ENCODE measurements at regions not wholly inside any gene's neighbourhood (a gene's known extent, or its start where the extent isn't known, plus 50 kb on each side); places are given as distances from the start of the nearest gene placed in this dataset.
"Not testable (repeated sequence)": the region's sequence is repeated elsewhere in the genome, so short reads cannot be mapped to it uniquely, and the experiment has no call there.

DNA sequence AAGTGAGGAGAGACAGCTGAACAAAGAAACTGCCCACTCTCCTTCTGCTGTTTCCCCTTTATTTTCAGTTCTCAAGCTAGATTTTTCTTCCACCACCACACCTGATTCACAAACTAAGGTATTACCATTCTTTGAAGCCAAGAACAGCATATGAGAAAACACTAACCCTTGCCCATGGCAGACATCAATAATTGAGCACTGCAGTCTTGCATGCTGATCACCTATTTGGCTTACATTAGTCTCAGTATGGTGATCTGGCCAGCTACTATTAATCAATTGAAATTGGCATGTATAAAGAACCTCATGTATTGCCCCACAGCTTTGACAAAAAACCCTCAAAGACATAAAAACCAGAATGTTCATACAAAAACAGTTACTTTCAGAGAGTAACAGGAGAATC is 166.3 kb downstream of the SAMD5 start:
- DNase-seq: no peak

DNA sequence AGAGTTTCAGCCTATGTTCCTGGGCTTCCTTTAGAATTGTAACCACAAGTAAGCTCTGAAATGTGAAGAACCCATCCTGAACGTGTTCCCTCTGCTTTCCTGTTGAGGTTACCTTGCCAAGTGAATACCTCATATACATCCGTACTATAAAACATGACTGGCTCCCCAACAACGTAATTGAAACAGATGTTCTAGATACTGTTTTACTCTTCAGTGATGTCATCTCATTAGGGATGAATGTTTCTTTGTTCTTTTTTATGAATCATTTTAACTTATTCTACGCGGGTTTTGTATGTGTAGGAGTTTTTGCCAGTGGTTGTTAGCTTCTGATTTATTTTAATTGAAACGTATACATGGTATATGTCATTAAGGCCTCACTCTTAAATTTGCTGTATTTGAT is 166.8 kb downstream of the SAMD5 start:
- no peak for DNase-seq

DNA sequence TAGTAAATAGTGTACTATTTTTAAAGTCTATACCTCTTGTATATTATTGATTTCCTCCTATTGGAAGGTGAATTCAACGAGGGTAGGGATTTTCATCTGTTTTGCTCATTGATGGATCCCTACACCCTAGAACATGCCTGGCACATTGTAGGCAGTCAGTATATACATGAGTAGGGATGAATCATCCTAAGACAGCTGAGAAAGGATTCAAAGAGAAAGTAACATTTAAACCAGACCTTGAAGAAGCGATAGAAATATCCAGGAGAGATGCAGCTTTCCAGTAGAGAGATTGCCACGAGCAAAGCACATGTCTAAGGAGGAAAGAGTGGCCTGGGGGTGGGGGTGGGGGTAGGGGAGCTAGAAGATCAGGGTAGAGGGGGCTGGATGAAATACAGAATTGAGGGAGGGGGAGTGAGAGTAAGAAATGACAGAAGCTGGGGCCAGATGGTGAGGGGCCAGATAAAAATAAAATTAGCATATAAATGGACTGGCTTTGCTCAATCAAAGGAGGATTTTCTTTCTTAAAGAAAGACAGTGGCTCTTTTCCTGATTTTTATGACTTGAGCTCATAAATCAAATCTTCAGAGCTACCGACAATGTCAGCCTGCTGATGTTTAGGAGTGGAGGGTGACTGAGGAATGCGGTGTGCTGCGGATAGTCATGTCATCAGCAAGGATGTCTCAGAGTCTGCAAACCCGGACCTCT is 168.2 kb downstream of the SAMD5 start:
- no peak for DNase-seq

DNA sequence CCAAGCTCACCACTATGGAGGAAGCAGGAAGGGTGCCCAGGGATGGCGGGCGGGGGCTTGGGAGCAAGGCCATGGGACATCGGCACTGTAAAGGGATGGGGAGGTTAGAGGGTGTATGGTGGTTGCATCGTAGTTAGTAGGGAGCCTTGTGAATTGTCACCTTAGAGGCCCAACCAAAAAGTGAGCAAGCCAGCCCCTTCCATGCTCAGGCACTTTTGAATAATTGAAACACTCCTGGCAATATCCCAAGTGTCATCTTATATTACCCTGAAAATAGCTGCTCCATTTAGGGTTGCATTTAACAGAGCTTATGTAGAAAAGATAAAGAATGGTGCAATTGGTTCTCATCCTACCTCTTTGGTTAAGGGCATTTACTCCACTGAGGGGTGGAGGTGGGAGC is 169.2 kb downstream of the SAMD5 start:
- no peak for DNase-seq

DNA sequence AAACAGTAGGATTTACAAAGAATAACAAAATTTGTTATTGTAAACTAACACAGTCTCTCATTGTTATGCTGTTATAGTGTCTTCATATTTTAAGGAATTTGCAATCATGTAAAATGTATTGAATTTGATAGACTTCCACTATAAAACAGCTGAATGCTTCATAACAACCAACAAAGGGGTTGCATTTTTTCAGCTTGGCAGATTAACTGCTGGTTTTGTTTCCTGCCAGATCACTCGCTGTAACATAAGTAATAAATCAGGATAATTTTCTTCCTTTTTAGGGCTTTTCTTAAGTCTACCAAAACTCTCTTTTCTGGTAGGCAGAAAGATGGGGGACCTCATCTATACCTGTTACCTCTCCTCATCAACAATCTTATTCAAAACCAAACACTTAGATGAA is 169.8 kb downstream of the SAMD5 start:
- DNase-seq: no peak

DNA sequence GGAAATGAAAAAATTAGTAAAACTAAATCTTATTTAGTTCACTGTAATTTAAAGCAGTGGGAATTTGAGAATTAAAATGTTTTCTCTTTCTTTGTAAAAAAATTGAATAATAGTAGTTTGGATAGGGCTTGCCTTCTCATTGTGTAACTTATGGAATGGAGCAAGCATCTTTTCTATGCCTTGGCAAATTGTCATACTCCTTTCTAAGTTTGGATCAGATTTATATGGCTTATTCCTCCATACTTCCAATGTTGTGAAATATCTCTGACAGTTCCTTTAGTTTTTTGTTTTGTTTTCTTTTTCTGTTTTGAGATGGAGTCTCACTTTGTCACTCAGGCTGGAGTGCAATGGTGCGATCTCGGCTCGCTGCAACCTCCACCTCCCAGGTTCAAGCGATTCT is 176.4 kb downstream of the SAMD5 start:
- DNase-seq: no peak

DNA sequence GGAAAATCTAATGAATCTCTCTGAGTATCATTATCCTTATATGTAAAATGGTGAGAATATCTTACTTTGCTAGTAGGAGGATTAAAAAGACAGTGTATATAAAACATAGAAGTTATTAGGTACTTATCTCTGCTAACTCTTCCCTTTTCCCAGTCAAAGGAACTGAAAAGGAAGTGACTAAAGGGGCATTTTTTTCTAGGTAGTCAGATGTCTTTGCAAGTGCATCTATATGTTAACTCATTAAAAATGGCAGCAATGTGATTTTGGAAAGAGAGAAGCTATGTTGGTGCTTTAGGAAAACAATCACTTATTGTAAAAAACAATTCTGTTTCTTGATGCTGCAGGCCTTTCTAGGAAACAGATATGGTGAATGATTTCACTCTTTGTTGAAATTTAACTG is 180.9 kb downstream of the SAMD5 start:
- DNase-seq: no peak

DNA sequence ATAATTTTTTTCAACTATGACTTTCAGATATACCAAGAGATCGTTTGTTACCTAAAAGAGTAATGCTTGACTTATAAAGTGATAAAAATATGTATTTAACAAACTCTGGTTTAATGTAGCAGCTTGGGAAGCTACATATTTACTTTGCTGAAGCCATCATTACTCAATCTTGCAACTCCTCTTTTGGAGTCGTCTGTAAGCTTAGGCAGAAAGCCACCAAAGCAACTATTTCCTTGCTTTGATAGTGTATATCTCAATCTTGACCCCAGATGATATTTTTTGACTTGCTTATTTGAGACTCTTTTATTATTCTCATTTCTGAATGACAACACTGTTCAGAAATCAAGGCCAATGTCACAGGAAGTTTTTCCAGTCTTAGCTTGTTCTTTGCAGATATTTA is 183.0 kb downstream of the SAMD5 start:
- no peak for DNase-seq

DNA sequence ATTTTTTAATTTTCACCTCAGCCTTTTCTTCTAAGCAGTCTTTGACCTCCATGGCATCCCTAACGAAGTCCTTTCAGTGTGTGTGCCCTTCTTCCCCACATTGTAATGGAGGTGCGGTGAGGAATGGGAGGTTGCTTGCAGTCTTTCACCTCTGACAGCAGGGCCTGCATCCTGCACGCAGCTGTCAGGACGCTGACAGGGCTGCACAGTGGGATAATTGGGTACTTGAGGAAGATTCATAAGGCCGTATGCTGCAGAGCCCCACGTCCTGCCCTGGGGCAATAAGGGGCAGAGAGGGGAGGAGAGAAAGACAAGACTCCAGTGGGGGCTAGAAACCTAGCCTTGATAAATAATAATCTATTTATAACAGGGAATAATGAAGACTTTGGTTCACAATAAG is 184.7 kb downstream of the SAMD5 start:
- no peak for DNase-seq

DNA sequence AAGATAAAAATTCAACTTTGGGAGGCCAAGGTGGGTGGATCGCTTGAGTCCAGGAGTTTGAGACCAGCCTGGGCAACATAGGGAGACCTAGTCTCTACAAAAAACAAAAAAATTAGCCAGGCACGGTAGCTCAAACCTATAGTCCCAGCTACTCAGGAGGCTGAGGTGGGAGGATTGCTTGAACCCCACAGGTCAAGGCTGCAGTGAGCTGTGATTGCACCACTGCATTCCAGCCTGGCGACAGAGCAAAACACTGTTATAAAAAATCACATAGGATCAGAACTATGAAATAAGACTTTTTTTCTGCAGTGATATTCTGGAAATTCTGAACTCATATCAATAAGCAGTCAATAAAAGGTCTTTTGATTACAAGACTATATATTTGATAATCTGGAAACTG is 186.1 kb downstream of the SAMD5 start:
- not testable (repeated sequence) for DNase-seq

DNA sequence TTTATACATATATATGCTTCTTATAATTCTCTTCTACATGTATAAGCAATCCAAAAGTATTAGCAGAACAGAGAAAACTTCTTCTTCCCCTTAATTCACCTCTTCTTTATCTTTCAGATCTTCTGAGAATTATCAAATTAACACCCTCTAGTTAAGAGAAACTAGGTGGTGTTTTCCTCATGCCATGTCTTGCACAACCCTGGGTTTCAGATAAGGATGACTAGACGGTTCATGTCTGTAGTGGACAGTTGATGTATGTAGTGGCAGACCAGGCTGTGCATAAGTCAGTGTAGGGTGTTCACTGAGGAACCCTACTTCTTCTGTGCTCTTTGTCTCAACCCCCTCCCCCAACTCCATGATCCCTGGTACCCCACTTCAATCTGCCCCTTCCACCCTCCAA is 187.3 kb downstream of the SAMD5 start:
- DNase-seq: no peak

DNA sequence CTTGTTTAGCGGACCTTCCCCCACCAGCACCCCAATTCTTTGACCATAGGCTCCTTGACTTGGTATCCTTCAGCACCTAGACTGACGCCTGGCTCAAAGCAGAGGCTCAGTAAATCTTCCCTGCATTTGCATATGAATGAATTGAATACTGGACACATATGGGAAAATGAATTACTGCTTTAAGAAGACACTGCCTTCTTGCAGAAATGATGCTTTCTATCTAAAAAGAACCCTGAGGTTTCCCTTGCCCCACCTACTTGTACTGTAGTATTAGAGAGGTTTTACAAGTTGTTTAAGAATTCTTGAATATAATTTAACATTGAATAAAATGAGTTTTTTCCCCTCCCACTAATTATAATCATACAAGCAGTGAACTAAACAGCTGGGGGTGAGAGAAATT is 190.7 kb downstream of the SAMD5 start:
- DNase-seq: no peak

DNA sequence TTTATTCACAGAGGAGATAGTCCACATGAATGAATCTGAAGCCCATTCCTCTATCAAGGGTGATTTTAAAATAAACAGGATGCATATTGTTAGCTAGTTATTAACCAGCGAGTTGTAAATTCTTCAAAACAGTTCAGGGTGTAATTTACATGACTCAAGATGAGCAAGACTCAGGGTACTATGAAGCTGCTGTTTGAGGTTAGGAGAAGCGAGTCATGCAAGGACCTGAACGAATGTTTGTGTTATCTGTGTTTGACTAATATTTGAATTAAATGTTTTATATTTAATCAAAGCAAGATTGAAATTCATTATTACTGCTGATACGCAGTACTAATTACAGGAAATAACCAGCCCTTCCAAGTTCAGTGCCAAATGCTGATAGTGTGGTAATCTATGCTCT is 191.1 kb downstream of the SAMD5 start:
- no peak for DNase-seq

DNA sequence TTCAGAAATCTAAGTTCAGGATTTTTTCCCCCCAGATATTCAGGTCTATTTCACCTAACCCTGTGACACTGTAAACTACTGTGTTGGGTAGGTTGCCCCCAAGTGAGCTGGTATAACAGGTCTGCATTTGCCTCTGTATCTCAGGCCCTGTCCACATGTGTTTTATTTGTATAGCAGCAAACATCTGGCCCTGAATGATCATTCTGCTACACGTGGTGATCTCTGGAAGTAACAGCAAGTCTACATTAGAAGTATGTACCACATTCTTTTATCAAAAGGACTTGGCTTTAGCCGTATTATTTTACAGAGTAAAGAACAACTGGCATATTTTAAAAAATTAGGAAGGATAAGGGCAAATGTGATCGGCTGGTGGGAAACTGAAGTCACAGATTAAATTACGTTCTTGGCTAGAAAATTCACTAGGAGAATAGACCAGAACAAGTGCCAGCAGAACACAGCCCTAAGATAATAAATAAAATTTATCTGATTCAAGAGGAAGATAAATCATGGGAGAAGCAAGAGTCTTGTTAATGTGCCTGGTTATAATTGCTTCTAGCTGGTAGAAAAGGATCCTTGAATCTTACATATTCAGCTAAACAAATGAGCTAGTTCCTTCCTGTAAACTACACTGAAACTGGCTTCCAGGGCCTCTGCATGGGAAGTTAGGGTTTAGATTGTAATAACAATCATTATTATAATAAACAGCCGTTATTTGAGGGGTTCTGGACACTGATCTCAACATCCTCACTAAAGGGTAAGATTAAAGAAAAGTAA is 192.1 kb downstream of the SAMD5 start:
- DNase-seq: no peak

DNA sequence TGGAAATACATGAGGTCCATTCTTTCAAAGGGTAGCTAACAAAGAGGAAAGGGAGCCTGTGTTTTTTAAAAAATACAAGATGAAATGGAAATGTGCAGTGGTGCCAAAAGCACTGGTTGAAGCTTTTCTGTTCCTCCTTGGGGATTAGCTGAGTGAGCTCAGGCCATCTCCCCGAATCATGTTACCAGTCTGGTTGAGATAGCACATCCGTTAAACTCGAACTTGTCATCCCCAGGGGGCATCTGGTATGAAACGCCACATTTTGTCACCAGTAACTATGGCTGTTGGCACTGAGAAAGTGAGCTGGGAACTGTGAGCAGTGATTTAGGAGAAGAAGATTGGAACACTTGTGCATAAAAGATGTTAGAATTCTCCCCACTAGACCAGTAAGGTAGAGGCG is 196.2 kb downstream of the SAMD5 start:
- no peak for DNase-seq

DNA sequence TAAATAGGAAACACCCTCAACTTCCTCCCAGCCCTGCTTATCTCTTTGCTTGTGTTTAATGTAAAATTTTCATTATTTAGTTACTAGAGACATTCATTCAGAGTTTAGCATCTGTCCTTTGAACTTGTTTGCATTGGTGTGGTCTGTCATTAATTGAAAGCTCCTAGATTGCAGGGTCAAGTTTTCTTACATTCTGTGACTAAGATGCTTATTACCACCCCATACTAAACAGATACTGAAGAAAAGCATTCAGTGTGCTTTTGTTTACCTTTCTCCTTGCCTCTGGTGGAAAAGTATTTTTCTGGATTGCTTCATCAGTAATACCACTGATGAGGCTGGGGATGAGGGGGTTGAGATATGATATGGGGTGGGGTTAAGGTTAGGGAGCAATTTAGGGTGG is 199.0 kb downstream of the SAMD5 start:
- DNase-seq: no peak

DNA sequence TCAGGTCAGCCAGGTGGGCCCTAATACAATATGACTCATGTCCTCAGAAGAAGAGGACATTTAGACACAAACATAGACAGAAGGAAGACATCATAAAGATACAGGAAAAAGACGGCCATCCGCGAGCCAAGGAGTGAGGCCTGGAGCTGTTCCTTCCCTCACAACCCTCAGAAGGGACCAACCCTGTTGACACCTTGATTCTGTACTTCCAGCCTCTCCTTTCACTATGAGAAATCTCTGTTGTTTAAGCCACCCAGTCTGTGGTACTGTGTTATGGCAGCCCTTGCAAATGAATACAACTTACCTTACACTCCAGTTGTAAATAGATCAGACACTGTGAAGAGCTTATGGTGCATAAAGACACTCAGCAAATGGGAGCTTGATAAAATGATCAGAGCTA is 199.7 kb downstream of the SAMD5 start:
- no peak for DNase-seq

DNA sequence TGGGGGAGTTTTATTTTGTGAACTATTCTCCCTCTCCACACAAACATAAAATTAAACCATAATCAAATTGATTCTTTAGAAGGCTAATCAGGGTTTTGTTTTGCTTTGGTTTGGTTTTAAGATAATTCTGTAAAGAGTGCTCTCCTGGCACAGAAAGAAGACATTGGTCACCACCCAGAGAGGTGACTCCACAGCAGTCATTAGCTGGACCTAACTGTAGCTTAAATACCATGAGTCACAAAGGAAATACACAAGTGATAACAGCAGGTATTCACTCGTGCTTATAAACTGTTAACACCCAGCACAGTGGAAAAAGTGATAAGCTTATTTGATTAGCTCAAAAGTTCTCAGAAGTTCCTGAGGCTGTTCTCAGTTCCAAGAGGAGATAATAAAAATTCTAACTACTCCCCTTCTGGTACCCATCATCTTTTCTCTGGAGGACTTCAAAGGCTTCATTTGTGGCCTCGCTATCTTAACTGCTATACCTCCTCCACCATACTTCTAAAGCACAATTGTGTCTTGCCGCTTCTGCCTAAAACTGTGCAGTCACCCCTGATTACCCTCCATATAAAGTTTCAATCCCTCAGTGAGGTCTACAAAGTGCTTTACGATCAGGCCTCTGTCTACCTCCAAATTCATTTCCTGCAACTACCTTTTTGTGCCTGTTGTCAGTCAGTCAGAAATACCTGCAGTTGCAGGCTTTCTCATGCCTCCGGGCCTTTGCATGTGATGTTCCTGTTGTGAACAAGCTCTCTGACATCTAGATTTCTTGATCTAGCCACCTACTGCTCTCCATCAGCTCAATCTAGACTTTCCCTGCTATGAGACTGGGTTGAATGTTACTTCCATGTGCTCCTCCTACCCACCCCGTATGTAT is 201.1 kb downstream of the SAMD5 start:
- DNase-seq: no peak

DNA sequence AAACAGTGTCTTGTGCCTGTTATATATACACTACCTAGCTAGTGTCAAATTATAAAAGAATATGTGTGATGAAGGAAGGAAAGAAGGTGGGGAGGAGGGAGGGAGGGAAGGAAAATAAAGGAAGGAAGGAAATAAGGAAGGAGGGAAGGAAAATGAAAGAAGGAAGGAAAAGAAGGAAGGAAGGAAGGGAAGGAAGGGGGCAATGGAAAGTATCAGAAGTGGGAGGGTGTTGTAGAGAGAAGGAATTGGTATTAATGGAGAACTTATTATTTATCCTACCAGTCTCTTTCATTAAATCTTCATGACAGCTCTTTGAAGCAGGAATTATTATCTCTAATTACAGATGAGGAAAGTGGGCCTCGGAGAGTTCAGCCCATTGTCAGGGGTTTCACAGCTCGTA is 202.4 kb downstream of the SAMD5 start:
- no peak for DNase-seq

DNA sequence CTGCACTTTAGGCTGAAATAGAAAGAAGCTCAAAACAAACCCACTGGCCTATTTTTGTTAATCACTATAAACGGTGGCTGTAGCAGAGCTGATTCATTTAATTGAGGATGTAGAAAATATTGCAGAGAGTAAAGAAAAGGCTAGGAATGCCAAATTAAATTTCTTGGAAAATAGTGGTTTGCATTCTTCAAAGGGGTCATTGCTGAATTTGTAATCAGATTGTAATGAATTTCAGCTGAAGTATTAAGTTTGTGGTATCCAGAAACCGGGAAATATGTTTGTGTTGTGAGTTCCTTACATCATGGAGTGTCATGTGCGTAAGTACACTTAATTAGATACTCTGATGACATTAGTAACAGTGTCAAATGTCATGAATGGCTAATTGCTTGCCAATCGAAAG is 203.0 kb downstream of the SAMD5 start:
- no peak for DNase-seq

DNA sequence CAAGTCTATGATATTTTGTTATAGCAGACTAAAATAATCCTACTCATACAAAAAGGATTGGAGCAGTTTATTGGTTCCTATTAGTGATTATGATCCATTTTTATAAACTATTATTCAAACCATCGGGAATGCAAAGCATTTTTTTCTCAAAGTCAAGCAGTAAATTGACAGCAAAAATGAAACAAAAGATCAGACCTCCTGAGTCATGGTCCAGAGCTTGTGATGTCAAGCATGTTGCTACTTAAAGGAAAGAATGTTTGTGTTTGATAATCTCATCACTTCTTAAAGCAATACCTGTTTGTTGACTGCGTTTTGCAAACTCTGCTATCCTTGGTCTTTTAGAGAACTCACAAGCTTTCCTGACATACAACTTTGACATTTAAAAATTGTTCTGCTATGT is 204.4 kb downstream of the SAMD5 start:
- DNase-seq: no peak

DNA sequence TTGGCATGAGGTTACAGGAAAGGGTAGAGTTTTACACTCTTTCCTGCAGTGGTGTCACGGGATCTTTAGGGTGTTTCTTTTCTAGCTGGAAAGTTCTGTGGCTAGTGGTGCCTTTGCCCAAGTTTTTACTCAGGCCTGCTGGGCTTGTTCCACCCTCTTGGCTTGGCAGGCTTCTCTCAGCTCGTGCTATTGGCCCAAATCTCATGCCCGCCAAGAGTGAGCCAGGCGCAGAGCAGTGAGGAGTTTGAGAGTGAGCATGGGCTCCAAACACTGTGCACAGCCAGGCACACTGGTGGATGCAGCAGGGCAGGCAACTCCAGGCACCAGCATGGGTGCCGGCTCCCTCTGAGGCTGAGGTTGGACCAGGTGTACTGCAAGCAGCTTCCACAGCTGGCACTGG is 206.5 kb downstream of the SAMD5 start:
- no peak for DNase-seq

DNA sequence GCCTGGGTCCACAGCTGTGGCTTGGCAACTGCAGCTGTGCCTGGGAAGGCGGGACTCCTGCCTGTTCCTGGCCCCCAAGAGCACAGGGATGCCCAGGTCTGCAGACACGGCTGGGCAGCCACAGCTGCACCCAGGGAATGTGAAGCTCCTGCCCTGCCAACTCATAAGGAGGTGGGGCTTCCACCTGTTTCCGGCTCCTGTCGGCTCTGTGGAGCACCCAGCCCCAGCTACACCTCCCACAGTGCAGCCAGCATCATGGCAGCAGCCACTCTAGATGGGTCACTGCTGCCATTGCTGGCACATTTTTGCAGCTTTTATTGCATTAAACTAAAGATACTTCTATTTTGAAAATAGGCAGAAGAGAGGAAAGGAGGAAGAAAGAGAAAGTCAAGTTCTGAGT is 207.9 kb downstream of the SAMD5 start:
- DNase-seq: no peak

DNA sequence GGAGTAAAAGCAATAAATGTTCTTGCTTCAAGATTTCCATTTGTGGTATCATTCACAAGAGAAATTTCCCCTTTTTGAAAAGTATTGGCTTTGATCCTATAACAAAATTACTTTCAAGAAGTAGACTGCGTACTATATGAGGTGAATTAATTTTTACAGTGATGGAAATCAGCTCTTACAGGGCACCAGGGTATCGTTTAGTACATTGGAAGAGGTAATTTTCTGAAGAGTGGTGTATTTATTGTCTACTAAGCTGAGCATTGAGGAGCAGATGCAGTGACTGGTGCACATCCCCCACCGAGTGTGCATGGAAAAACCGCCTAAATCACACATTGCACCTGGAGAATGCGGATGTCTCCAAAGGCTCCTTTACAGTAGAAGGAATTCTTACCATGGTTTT is 209.5 kb downstream of the SAMD5 start:
- no peak for DNase-seq

Measured in midbrain (tissue), 1 donor.